PC-9 (cell line): ENCODE measurements at regions not wholly inside any gene's neighbourhood (a gene's known extent, or its start where the extent isn't known, plus 50 kb on each side); places are given as distances from the start of the nearest gene placed in this dataset.

Experiments used
- BruUV-seq: library from RNA; stranded (reverse); fragments of 400-500 nt; replicated peaks from 2 replicates; lab custom pipeline; 2021; lab: Mats Ljungman, UMichigan
- CTCF ChIA-PET: fragments of 300-600 bp; sonication (Branson Sonifier 250); formaldehyde crosslinking; loops from one replicate; lab custom pipeline; 2022; ENCODE audit warnings: antibody characterized with exemption; lab: Charles Lee
- POLR2A ChIA-PET: fragments of 300-600 bp; sonication (Branson Sonifier 250); formaldehyde crosslinking; loops from one replicate; lab custom pipeline; 2022; ENCODE audit warnings: antibody characterized with exemption; ENCODE audit not compliant: unreplicated experiment; lab: Charles Lee
- DNase-seq, 2 experiments: peaks; one replicate each; pipeline versions ENCODE4 v3.0.0 to v3.0.0-alpha.2; 2015 to 2022; ENCODE audit warnings: mixed read lengths in 1 of 2
- H2AFZ ChIP-seq: fragments of 200-600 bp; sonication (generic); 2 replicates; pipeline ENCODE4 v1.8.1; 2017; ENCODE audit warnings: antibody characterized with exemption
- H3F3A ChIP-seq: fragments of 200-600 bp; sonication (generic); 2 replicates; pipeline ENCODE4 v1.8.1; 2017; ENCODE audit warnings: antibody characterized with exemption, mild to moderate bottlenecking, low read depth; ENCODE audit not compliant: insufficient read depth
- H3K27ac ChIP-seq: fragments of 200-600 bp; sonication (generic); 2 replicates; pipeline ENCODE4 v1.6.1; 2016; ENCODE audit warnings: mixed run types
- H3K27me3 ChIP-seq: fragments of 200-600 bp; sonication (generic); 2 replicates; pipeline ENCODE4 v1.6.1; 2016; ENCODE audit warnings: low read depth, mixed run types; ENCODE audit not compliant: insufficient read depth
- H3K36me3 ChIP-seq: fragments of 200-600 bp; sonication (generic); 2 replicates; pipeline ENCODE4 v1.6.1; 2016; ENCODE audit warnings: low read depth, mixed run types
- H3K4me1 ChIP-seq: fragments of 200-600 bp; sonication (generic); replicated peaks from 2 replicates; pipeline ENCODE4 v1.6.1; 2016; ENCODE audit warnings: mixed run types; ENCODE audit not compliant: insufficient read depth
- H3K4me2 ChIP-seq: fragments of 200-600 bp; sonication (generic); 2 replicates; pipeline ENCODE4 v1.6.1; 2017; ENCODE audit warnings: mixed run types
- H3K4me3 ChIP-seq: fragments of 200-600 bp; sonication (generic); 2 replicates; pipeline ENCODE4 v1.6.1; 2016; ENCODE audit warnings: mixed run types
- H3K79me2 ChIP-seq: fragments of 200-600 bp; sonication (generic); 2 replicates; pipeline ENCODE4 v1.6.1; 2017; ENCODE audit warnings: low read depth, mixed run types
- H3K9me2 ChIP-seq: fragments of 200-600 bp; sonication (generic); 2 replicates; pipeline ENCODE4 v1.8.1; 2017; ENCODE audit warnings: mild to moderate bottlenecking; ENCODE audit not compliant: insufficient read depth
- H3K9me3 ChIP-seq: fragments of 200-600 bp; sonication (generic); 2 replicates; pipeline ENCODE4 v1.8.1; 2016; ENCODE audit warnings: low read depth; ENCODE audit not compliant: insufficient read depth
- H4K20me1 ChIP-seq: fragments of 200-600 bp; sonication (generic); 2 replicates; pipeline ENCODE4 v1.8.1; 2017; ENCODE audit not compliant: insufficient read depth
- EZH2 ChIP-seq: fragments of 200-600 bp; sonication (generic); IDR thresholded peaks from 2 replicates; pipeline ENCODE4 v1.8.0; 2017; ENCODE audit warnings: antibody characterized with exemption, low read depth
- intact Hi-C: fragments of 100-400 bp; cut with micrococcal nuclease; formaldehyde crosslinking; loops from one replicate; pipeline ENCODE4 v1.10.0; 2022; ENCODE audit not compliant: unreplicated experiment
- TF ChIP-seq, protein P1 (sequence below): fragments of 200-600 bp; sonication (generic); conservative IDR thresholded peaks from 2 replicates; pipeline ENCODE4 v1.6.1; 2017; ENCODE audit warnings: mixed run types, antibody characterized with exemption, mild to moderate bottlenecking, moderate library complexity

DNA sequence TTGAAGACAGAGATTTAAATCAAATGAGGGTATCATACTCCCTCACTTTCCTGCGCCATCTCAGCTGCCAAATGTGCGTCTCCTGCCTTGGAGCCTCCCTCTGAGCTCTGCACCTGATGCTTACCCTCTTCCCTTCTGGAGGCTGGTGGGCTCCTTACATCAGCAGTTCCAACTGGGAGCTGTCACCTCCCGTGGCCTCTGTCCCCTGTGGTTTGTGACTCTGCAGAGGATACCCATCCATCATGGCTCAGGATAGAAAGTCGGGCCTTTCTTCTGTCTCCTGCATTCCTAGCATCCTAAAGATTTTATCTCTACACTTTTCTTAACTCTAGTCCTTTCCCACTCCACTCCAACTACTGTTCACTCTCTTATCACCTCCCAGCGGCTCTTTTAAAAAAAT, 570.6 kb downstream of the BCL11B start:
- DNase-seq: no peak
- ChIA-PET POLR2A (no interaction called here), CTCF (no interaction called here)
- Histone ChIP-seq H3K36me3 (no peaks in the 10 kb centered on the region), H4K20me1 (no peaks in the 10 kb centered on the region), H3K4me1 (no peaks in the 10 kb centered on the region), H3K27ac (no peak overlapping the region), H2AFZ (no peak overlapping the region), H3K9me2 (no peaks in the 10 kb centered on the region), H3K27me3 (no peaks in the 10 kb centered on the region), H3K9me3 (no peaks in the 10 kb centered on the region), H3K4me2 (no peak overlapping the region), H3K4me3 (no peak overlapping the region), H3F3A (no peaks in the 10 kb centered on the region), H3K79me2 (no peaks in the 10 kb centered on the region)
- TF ChIP-seq EZH2: no peak
- BruUV-seq: no TSS peak
- intact Hi-C loops: no loop called here

DNA sequence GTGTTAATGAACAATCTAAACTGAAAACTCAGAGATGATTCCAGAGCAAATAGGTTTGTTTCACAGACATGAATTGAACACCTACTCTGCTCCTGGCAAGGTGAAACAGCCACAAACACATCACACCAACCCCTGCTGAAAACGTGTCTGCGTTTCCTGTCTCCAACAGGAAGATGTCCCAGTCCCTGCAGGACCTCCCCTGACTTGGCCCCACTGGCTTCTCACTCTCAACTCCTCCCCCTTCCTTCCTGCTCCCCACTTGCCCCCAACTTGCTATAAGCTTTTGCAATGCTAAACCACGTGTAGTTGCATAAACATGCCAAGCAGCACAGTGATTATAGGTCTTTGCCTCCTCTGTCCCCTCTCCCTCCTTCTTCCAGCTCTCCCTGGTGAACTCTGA, 567.6 kb downstream of the BCL11B start:
- BruUV-seq: no TSS peak

DNA sequence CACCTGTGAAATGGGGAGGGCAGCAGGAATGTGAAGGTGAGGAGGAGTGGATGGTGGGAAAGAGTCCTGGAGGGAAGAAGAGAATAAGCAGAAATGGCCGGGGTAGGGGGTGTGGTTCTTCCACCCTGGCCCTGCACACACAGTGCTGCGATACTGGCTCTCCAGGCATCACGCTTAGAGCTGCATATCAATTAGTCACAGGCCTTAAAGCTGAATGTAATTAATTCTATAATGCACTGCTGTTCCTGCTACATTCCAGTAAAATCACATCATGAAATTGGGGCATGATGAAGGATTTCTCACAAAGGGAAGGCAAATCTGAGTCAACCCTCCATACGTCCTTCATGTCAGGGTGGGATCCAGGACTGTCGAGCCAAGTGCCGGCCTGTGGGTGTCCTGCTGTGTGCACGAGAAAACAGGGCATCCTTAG, 566.1 kb downstream of the BCL11B start:
- no peak for DNase-seq
- Histone ChIP-seq H4K20me1 (no peaks in the 10 kb centered on the region), H3K27ac (no peak overlapping the region), H3K9me3 (no peaks in the 10 kb centered on the region), H2AFZ (no peak overlapping the region), H3K4me3 (no peak overlapping the region), H3K79me2 (no peaks in the 10 kb centered on the region), H3K4me2 (no peak overlapping the region), H3K9me2 (no peaks in the 10 kb centered on the region), H3K27me3 (no peaks in the 10 kb centered on the region), H3K4me1 (no peaks in the 10 kb centered on the region), H3F3A (no peaks in the 10 kb centered on the region), H3K36me3 (no peaks in the 10 kb centered on the region)
- ChIA-PET POLR2A (no interaction called here), CTCF (no interaction called here)
- no TSS peak for BruUV-seq
- intact Hi-C loops: no loop called here
- TF ChIP-seq, protein P1, sequence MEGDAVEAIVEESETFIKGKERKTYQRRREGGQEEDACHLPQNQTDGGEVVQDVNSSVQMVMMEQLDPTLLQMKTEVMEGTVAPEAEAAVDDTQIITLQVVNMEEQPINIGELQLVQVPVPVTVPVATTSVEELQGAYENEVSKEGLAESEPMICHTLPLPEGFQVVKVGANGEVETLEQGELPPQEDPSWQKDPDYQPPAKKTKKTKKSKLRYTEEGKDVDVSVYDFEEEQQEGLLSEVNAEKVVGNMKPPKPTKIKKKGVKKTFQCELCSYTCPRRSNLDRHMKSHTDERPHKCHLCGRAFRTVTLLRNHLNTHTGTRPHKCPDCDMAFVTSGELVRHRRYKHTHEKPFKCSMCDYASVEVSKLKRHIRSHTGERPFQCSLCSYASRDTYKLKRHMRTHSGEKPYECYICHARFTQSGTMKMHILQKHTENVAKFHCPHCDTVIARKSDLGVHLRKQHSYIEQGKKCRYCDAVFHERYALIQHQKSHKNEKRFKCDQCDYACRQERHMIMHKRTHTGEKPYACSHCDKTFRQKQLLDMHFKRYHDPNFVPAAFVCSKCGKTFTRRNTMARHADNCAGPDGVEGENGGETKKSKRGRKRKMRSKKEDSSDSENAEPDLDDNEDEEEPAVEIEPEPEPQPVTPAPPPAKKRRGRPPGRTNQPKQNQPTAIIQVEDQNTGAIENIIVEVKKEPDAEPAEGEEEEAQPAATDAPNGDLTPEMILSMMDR: no peak
- TF ChIP-seq EZH2: no peak

More for the DNA sequence above, 567.6 kb downstream of the BCL11B start:
- intact Hi-C loops: no loop called here
- H3K4me2 ChIP-seq: no peak overlapping the region
- H3K27me3 ChIP-seq: no peaks in the 10 kb centered on the region
- no peak overlapping the region for H3K27ac ChIP-seq
- H3K36me3 ChIP-seq: no peaks in the 10 kb centered on the region
- H3K9me3 ChIP-seq: no peaks in the 10 kb centered on the region
- H3K4me1 ChIP-seq: no peaks in the 10 kb centered on the region
- ChIA-PET POLR2A (no interaction called here), CTCF (no interaction called here)
- H4K20me1 ChIP-seq: no peaks in the 10 kb centered on the region
- H3K9me2 ChIP-seq: no peaks in the 10 kb centered on the region
- no peaks in the 10 kb centered on the region for H3F3A ChIP-seq
- H2AFZ ChIP-seq: no peak overlapping the region
- TF ChIP-seq, protein P1: no peak
- no peak for TF ChIP-seq EZH2
- H3K4me3 ChIP-seq: no peak overlapping the region
- H3K79me2 ChIP-seq: no peaks in the 10 kb centered on the region
- no peak for DNase-seq

DNA sequence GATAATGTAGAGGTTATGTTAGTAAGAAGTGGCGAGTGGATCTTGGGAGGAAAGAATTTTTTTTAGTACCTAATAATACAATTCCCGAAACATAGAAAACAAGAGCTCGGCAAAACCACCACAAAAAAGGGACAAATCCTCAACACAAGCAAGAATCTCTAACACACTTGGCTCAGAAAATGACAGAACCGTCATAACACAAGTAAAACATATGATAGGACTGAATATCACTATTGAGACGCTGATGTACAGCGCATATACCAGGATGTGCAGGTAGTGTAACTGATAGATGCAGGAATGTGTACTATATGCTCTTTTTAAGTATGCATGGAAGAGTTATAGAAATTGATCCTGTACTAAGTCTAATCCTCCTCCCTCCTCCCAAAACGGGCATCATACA, 564.5 kb downstream of the BCL11B start:
- TF ChIP-seq, protein P1: no peak
- no peak for TF ChIP-seq EZH2
- CTCF ChIA-PET: no interaction called here
- BruUV-seq: no TSS peak

More for the DNA sequence above, 564.5 kb downstream of the BCL11B start:
- Histone ChIP-seq H3K27ac (no peak overlapping the region), H3F3A (no peaks in the 10 kb centered on the region), H3K27me3 (no peaks in the 10 kb centered on the region), H3K4me2 (no peak overlapping the region), H3K9me2 (no peaks in the 10 kb centered on the region), H2AFZ (no peak overlapping the region), H3K4me3 (no peak overlapping the region), H3K9me3 (no peaks in the 10 kb centered on the region), H4K20me1 (no peaks in the 10 kb centered on the region), H3K79me2 (no peaks in the 10 kb centered on the region), H3K4me1 (no peaks in the 10 kb centered on the region), H3K36me3 (no peaks in the 10 kb centered on the region)
- intact Hi-C loops: no loop called here
- no peak for DNase-seq
- POLR2A ChIA-PET: no interaction called here
